ENCODE measurements at regions not wholly inside any gene's neighbourhood (a gene's known extent, or its start where the extent isn't known, plus 50 kb on each side); places are given as distances from the start of the nearest gene placed in this dataset.
"Not testable (repeated sequence)": the region's sequence is repeated elsewhere in the genome, so short reads cannot be mapped to it uniquely, and the experiment has no call there.

GRCh38 chr12:124088217-124088907 is 115.3 kb downstream of the ZNF664 start (continued):
- TF ChIP-seq, protein P1, sequence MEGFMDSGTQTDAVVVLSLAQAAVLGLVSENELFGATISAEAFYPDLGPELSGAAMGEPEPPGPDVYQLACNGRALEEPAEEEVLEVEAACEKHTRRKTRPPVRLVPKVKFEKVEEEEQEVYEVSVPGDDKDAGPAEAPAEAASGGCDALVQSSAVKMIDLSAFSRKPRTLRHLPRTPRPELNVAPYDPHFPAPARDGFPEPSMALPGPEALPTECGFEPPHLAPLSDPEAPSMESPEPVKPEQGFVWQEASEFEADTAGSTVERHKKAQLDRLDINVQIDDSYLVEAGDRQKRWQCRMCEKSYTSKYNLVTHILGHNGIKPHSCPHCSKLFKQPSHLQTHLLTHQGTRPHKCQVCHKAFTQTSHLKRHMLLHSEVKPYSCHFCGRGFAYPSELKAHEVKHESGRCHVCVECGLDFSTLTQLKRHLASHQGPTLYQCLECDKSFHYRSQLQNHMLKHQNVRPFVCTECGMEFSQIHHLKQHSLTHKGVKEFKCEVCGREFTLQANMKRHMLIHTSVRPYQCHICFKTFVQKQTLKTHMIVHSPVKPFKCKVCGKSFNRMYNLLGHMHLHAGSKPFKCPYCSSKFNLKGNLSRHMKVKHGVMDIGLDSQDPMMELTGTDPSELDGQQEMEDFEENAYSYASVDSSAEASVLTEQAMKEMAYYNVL (CRISPR knock-in tag; IDR thresholded peaks at IDR 0.05; ENCODE audit: borderline replicate concordance): no peak
- TF ChIP-seq SMAD3 (CRISPR knock-in tag; IDR thresholded peaks at IDR 0.05) (no peak), GABPA (IDR thresholded peaks at IDR 0.05; ENCODE audit: low read depth, low read length) (no peak), GABPA (CRISPR knock-in tag; IDR thresholded peaks at IDR 0.05; ENCODE audit: low read depth) (no peak)

- not testable (repeated sequence) for H3K79me2 ChIP-seq (ENCODE audit: insufficient read depth, low read length)
- peak; percentile 43; the same call in 1 of the 2 replicates for TF ChIP-seq RARA (CRISPR knock-in tag; IDR thresholded peaks at IDR 0.05)
- TF ChIP-seq, protein P2, sequence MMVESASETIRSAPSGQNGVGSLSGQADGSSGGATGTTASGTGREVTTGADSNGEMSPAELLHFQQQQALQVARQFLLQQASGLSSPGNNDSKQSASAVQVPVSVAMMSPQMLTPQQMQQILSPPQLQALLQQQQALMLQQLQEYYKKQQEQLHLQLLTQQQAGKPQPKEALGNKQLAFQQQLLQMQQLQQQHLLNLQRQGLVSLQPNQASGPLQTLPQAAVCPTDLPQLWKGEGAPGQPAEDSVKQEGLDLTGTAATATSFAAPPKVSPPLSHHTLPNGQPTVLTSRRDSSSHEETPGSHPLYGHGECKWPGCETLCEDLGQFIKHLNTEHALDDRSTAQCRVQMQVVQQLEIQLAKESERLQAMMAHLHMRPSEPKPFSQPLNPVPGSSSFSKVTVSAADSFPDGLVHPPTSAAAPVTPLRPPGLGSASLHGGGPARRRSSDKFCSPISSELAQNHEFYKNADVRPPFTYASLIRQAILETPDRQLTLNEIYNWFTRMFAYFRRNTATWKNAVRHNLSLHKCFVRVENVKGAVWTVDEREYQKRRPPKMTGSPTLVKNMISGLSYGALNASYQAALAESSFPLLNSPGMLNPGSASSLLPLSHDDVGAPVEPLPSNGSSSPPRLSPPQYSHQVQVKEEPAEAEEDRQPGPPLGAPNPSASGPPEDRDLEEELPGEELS (CRISPR knock-in tag; IDR thresholded peaks at IDR 0.05): peak; percentile 32; the same call in 1 of the 2 replicates
- TF ChIP-seq FOXA3 (CRISPR knock-in tag; IDR thresholded peaks at IDR 0.05): peak; percentile 62
- TF ChIP-seq SOX5 (CRISPR knock-in tag; IDR thresholded peaks at IDR 0.05; ENCODE audit: borderline replicate concordance): peak; percentile 88
- TF ChIP-seq SKIL (CRISPR knock-in tag; IDR thresholded peaks at IDR 0.05; ENCODE audit: borderline replicate concordance): 0 out of 2 replicates have a peak, but pooled peaks have one; percentile 39
- peak; percentile 49; the same call in 1 of the 2 replicates for TF ChIP-seq ARID5B (CRISPR knock-in tag; IDR thresholded peaks at IDR 0.05)
- TF ChIP-seq ZEB1 (IDR thresholded peaks at IDR 0.05; ENCODE audit: insufficient replicate concordance, low read depth): peak; percentile 59
These were observed 116.3 kb downstream of the ZNF664 start for GRCh38 chr12:124089181-124089914.

More at GRCh38 chr12:124089181-124089914, 116.3 kb downstream of the ZNF664 start:
- peaks cover 19% of the 10 kb centered on the region; the same call in 1 of the 2 replicates for H3K4me1 ChIP-seq (ENCODE audit: insufficient read depth, low read length)
- WGBS (ENCODE audit: low lambda C conversion rate): 35% methylated on average over 7 of the region's 11 CpGs
- DNase-seq (ENCODE audit: low spot score): peak; percentile 20
- H3K4me3 ChIP-seq (replicated peaks in 1 of 3; ENCODE audit: insufficient read depth in 1 of 3, low read depth in 2 of 3, low read length in 3 of 3); BruUV-seq (replicated peaks); H3K36me3 ChIP-seq (replicated peaks in 1 of 2; ENCODE audit: control insufficient read depth in 1 of 2, insufficient read depth in 2 of 2, low read length in 2 of 2); ATAC-seq; H3K27me3 ChIP-seq (ENCODE audit: control insufficient read depth in 1 of 2, insufficient read depth in 2 of 2, low read length in 2 of 2); POLR2A ChIA-PET; H3K27ac ChIP-seq (ENCODE audit: extremely low read length, insufficient read depth, low read length); CTCF ChIA-PET (ENCODE audit: low intra/inter-chr PET ratio, low total read pairs); H2AFZ ChIP-seq (ENCODE audit: low read length); in situ Hi-C loops (cut with HindIII; ENCODE audit: extremely low pct_ligation_motif_present, low pct_unique_long_range_greater_than_20kb); H3K9ac ChIP-seq (ENCODE audit: insufficient read depth, low read depth, low read length); H4K20me1 ChIP-seq (ENCODE audit: insufficient read depth, low read length); FAIRE-seq; intact Hi-C loops (cut with micrococcal nuclease; ENCODE audit: unreplicated experiment); H3K4me2 ChIP-seq (ENCODE audit: low read depth, low read length): not testable (repeated sequence)
- H3K9me3 ChIP-seq (ENCODE audit: low read length): peaks cover 12% of the 10 kb centered on the region
